ENCODE measurements at regions not wholly inside any gene's neighbourhood (a gene's known extent, or its start where the extent isn't known, plus 50 kb on each side); places are given as distances from the start of the nearest gene placed in this dataset.

- H3K4me3 Mint-ChIP-seq = no peak overlapping the region
These were observed 479.6 kb downstream of the FBXO15 start for GRCh38 chr18:73668051-73668450.

More at GRCh38 chr18:73668051-73668450, 479.6 kb downstream of the FBXO15 start:
- Histone ChIP-seq H3K9me3 (ENCODE audit: control insufficient read depth, low read depth, low read length) (no peaks in the 10 kb centered on the region), H2BK20ac (ENCODE audit: low read depth, low read length, poor library complexity, severe bottlenecking) (no peak overlapping the region), H2AFZ (ENCODE audit: low read length) (no peak overlapping the region), H2BK15ac (ENCODE audit: low read depth, low read length) (no peak overlapping the region), H3K27ac (ENCODE audit: insufficient read length, low read depth, low read length) (no peak overlapping the region), H3K9ac (ENCODE audit: extremely low read depth, insufficient read length, low read length) (no peak overlapping the region), H3K4me2 (ENCODE audit: insufficient read depth, insufficient read length, low read length) (no peak overlapping the region), H3K4me1 (ENCODE audit: insufficient read depth, low read length) (no peaks in the 10 kb centered on the region), H4K91ac (ENCODE audit: insufficient read length, low read depth, low read length) (no peak overlapping the region), H3K14ac (ENCODE audit: insufficient read depth, low read length) (no peak overlapping the region), H2AK5ac (ENCODE audit: insufficient read length, low read length) (no peak overlapping the region), H4K20me1 (ENCODE audit: control insufficient read depth, insufficient read depth, insufficient read length) (no peaks in the 10 kb centered on the region), H3K23ac (ENCODE audit: insufficient read length, low read depth, low read length) (no peak overlapping the region), H3K79me1 (ENCODE audit: insufficient read depth, low read depth, low read length, poor library complexity, severe bottlenecking) (no peaks in the 10 kb centered on the region), H3K18ac (ENCODE audit: insufficient read length, low read depth, low read length) (no peak overlapping the region), H3T11ph (ENCODE audit: low read length) (no peak overlapping the region), H3K27me3 (ENCODE audit: insufficient read depth, low read length) (no peaks in the 10 kb centered on the region), H4K5ac (ENCODE audit: insufficient read length, low read depth, low read length) (no peak overlapping the region), H4K8ac (replicated peaks; ENCODE audit: insufficient read length, low read depth, low read length) (no peak overlapping the region), H3K4ac (ENCODE audit: low read depth, low read length) (no peak overlapping the region), H3K56ac (ENCODE audit: insufficient read length, low read depth, low read length) (no peak overlapping the region), H2BK12ac (ENCODE audit: insufficient read length, low read depth, low read length) (no peak overlapping the region), H3K79me2 (ENCODE audit: insufficient read depth, low read length) (no peaks in the 10 kb centered on the region), H3K23me2 (ENCODE audit: insufficient read length, low read depth, low read length, poor library complexity, severe bottlenecking) (no peaks in the 10 kb centered on the region), H2BK5ac (ENCODE audit: insufficient read length, low read length) (no peak overlapping the region), H2BK120ac (ENCODE audit: low read depth, low read length, poor library complexity, severe bottlenecking) (no peak overlapping the region)
- Mint-ChIP-seq H3K27ac (no peak overlapping the region), H3K9me3 (no peaks in the 10 kb centered on the region; a peak in 1 of 5 replicates), H3K4me1 (no peaks in the 10 kb centered on the region), H3K36me3 (ENCODE audit: insufficient read depth in 1 of 3, low read depth in 3 of 3) (no peaks in the 10 kb centered on the region; a peak in 1 of 7 replicates), H3K27me3 (ENCODE audit: low read depth) (peaks cover 3% of the 10 kb centered on the region; the same call in 1 of the 2 replicates)
- no peak for DNase-seq
- no CpG with 5 or more reads among the region's 1 CpG for whole genome bisulfite sequencing (ENCODE audit: extremely low coverage, insufficient read length, low lambda C conversion rate)
- TF ChIP-seq CTCF (conservative IDR thresholded peaks at IDR 0.05) = no peak

Measured in H9 (cell line).